SK-N-MC (cell line): ENCODE measurements at regions not wholly inside any gene's neighbourhood (a gene's known extent, or its start where the extent isn't known, plus 50 kb on each side); places are given as distances from the start of the nearest gene placed in this dataset.
"Not testable (repeated sequence)": the region's sequence is repeated elsewhere in the genome, so short reads cannot be mapped to it uniquely, and the experiment has no call there.

ENCODE experiments used
- DNase-seq: peaks from one replicate; pipeline ENCODE4 v3.0.0-alpha.2; 2011; ENCODE audit warnings: low read depth, low spot score
- H3K27ac ChIP-seq: fragments of 200-600 bp; sonication (generic); 2 replicates; pipeline ENCODE4 v1.5.1; 2016; ENCODE audit warnings: mixed run types
- H3K36me3 ChIP-seq: fragments of 200-600 bp; sonication (generic); 2 replicates; pipeline ENCODE4 v1.6.1; 2017; ENCODE audit warnings: antibody characterized with exemption, low read length, mixed read lengths; ENCODE audit not compliant: insufficient read depth
- H3K4me3 ChIP-seq: fragments of 200-600 bp; sonication (generic); 2 replicates; pipeline ENCODE4 v1.5.1; 2016
- H3K9ac ChIP-seq: fragments of 200-600 bp; sonication (generic); 2 replicates; pipeline ENCODE4 v1.8.0; 2017; ENCODE audit warnings: mixed run types, mixed read lengths; ENCODE audit not compliant: insufficient read length
- H3K9me3 ChIP-seq: fragments of 200-600 bp; sonication (generic); 2 replicates; pipeline ENCODE4 v1.6.1; 2017; ENCODE audit warnings: low read depth, mild to moderate bottlenecking, antibody characterized with exemption, low read length, moderate library complexity, mixed read lengths
- EZH2 ChIP-seq: fragments of 200-600 bp; sonication (generic); IDR thresholded peaks from one replicate; pipeline ENCODE4 v1.6.1; 2017; ENCODE audit warnings: antibody characterized with exemption
- FOXP2 ChIP-seq: optimal IDR thresholded peaks from 2 replicates; pipeline ENCODE3; 2011; ENCODE audit warnings: mild to moderate bottlenecking, moderate library complexity; ENCODE audit not compliant: insufficient read depth; ENCODE audit errors: extremely low read length, control extremely low read depth
- POLR2AphosphoS5 ChIP-seq: IDR thresholded peaks from 2 replicates; pipeline ENCODE4 v1.6.1; 2012; ENCODE audit warnings: mild to moderate bottlenecking, low read depth, low read length, borderline replicate concordance

GRCh38 chr7:114295522-114295921, 119.1 kb upstream of the FOXP2 start:
- TF ChIP-seq FOXP2 (no peak), POLR2AphosphoS5 (no peak), EZH2 (no peak)
- Histone ChIP-seq H3K27ac (no peak overlapping the region), H3K9ac (no peak overlapping the region), H3K36me3 (no peaks in the 10 kb centered on the region; the same call in 1 of the 2 replicates), H3K9me3 (no peaks in the 10 kb centered on the region), H3K4me3 (no peak overlapping the region)
- DNase-seq = no peak

GRCh38 chr7:114294036-114294435, 120.6 kb upstream of the FOXP2 start:
- Histone ChIP-seq H3K36me3 (peaks cover 5% of the 10 kb centered on the region), H3K9ac (no peak overlapping the region), H3K9me3 (no peaks in the 10 kb centered on the region; the same call in 1 of the 2 replicates), H3K4me3 (no peak overlapping the region), H3K27ac (peak overlapping the region; percentile 87; the same call in 1 of the 2 replicates)
- no peak for TF ChIP-seq FOXP2
- TF ChIP-seq POLR2AphosphoS5 = no peak
- no peak for TF ChIP-seq EZH2
- no peak for DNase-seq

GRCh38 chr7:114293289-114294012, 121.2 kb upstream of the FOXP2 start:
- TF ChIP-seq FOXP2 (peak; percentile 11), EZH2 (no peak)
- peak overlapping the region; percentile 87 for H3K27ac ChIP-seq
- H3K4me3 ChIP-seq = peak overlapping the region; percentile 42
- peak; percentile 65 for DNase-seq
- H3K9me3 ChIP-seq = no peaks in the 10 kb centered on the region; the same call in 1 of the 2 replicates
- peaks cover 5% of the 10 kb centered on the region for H3K36me3 ChIP-seq
- no peak overlapping the region for H3K9ac ChIP-seq

GRCh38 chr7:114279901-114280300, 134.7 kb upstream of the FOXP2 start:
- no peak for DNase-seq
- TF ChIP-seq EZH2 = no peak
- no peak for TF ChIP-seq FOXP2
- no peak for TF ChIP-seq POLR2AphosphoS5
- Histone ChIP-seq H3K27ac (no peak overlapping the region), H3K4me3 (no peak overlapping the region), H3K9ac (no peak overlapping the region), H3K36me3 (no peaks in the 10 kb centered on the region), H3K9me3 (no peaks in the 10 kb centered on the region)

- DNase-seq = no peak
- H3K9me3 ChIP-seq = no peaks in the 10 kb centered on the region
- H3K4me3 ChIP-seq = no peak overlapping the region
- H3K27ac ChIP-seq = no peak overlapping the region
- no peak for TF ChIP-seq POLR2AphosphoS5
- no peak for TF ChIP-seq EZH2
- no peak for TF ChIP-seq FOXP2
- no peaks in the 10 kb centered on the region for H3K36me3 ChIP-seq
- no peak overlapping the region for H3K9ac ChIP-seq
Measured at GRCh38 chr7:114273218-114273617, 141.4 kb upstream of the FOXP2 start.

- no peak for TF ChIP-seq FOXP2
- no peak for TF ChIP-seq POLR2AphosphoS5
- Histone ChIP-seq H3K36me3 (no peaks in the 10 kb centered on the region; the same call in 1 of the 2 replicates), H3K4me3 (no peak overlapping the region), H3K27ac (no peak overlapping the region), H3K9me3 (no peaks in the 10 kb centered on the region), H3K9ac (no peak overlapping the region)
- no peak for DNase-seq
Measured at GRCh38 chr7:114269714-114270113, 144.9 kb upstream of the FOXP2 start.

GRCh38 chr7:114267550-114267949, 147.1 kb upstream of the FOXP2 start:
- H3K36me3 ChIP-seq, H3K9me3 ChIP-seq, DNase-seq, H3K4me3 ChIP-seq, H3K9ac ChIP-seq, H3K27ac ChIP-seq: not testable (repeated sequence)

- no peak for TF ChIP-seq EZH2
- TF ChIP-seq FOXP2 = no peak
- TF ChIP-seq POLR2AphosphoS5 = no peak
Measured at GRCh38 chr7:114264023-114264422, 150.6 kb upstream of the FOXP2 start.

GRCh38 chr7:114263219-114263618, 151.4 kb upstream of the FOXP2 start:
- TF ChIP-seq FOXP2 (no peak), EZH2 (no peak), POLR2AphosphoS5 (no peak)
- Histone ChIP-seq H3K4me3 (no peak overlapping the region), H3K36me3 (no peaks in the 10 kb centered on the region; the same call in 1 of the 2 replicates), H3K27ac (no peak overlapping the region), H3K9ac (no peak overlapping the region), H3K9me3 (no peaks in the 10 kb centered on the region)
- no peak for DNase-seq

More at GRCh38 chr7:114264023-114264422, 150.6 kb upstream of the FOXP2 start:
- Histone ChIP-seq H3K4me3 (no peak overlapping the region), H3K9ac (no peak overlapping the region), H3K36me3 (no peaks in the 10 kb centered on the region; the same call in 1 of the 2 replicates), H3K27ac (no peak overlapping the region), H3K9me3 (no peaks in the 10 kb centered on the region)
- no peak for DNase-seq
